ENCODE measurements at regions not wholly inside any gene's neighbourhood (a gene's known extent, or its start where the extent isn't known, plus 50 kb on each side); places are given as distances from the start of the nearest gene placed in this dataset.
A peak's percentile ranks its signal among the peaks of the same experiment; 100 is the strongest.
"Not testable (repeated sequence)": the region's sequence is repeated elsewhere in the genome, so short reads cannot be mapped to it uniquely, and the experiment has no call there.

DNA sequence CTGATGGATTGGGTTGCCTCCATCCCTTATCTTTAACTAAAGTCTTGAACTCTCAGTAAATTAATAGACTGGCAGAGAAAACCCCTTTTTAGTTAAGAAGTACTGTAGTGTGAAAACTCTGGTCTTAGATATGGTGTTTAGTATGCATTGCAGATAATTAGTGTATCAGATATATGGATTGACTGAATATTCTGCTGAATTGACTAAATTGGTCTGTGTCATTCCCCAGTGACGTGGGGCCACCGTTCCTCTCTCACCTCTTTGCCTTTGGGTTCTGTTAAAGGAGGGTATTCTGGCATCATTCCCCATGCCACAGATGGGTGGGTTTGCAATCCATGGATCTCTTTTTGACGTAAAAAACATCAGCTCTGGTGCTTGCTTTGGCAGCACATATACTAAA, 67.1 kb upstream of the XPO1 start:
- no peaks in the 10 kb centered on the region for H3K4me1 Mint-ChIP-seq (ENCODE audit: unreplicated experiment)
- no peaks in the 10 kb centered on the region for H3K27me3 Mint-ChIP-seq
- H3K4me3 Mint-ChIP-seq, result no peak overlapping the region
- no peak for DNase-seq (ENCODE audit: extremely low spot score, unreplicated experiment)
- H3K27ac Mint-ChIP-seq, result no peak overlapping the region
- H3K36me3 Mint-ChIP-seq, result no peaks in the 10 kb centered on the region
- H3K9me3 Mint-ChIP-seq, result no peaks in the 10 kb centered on the region
- no peak for TF ChIP-seq CTCF (conservative IDR thresholded peaks at IDR 0.05)

DNA sequence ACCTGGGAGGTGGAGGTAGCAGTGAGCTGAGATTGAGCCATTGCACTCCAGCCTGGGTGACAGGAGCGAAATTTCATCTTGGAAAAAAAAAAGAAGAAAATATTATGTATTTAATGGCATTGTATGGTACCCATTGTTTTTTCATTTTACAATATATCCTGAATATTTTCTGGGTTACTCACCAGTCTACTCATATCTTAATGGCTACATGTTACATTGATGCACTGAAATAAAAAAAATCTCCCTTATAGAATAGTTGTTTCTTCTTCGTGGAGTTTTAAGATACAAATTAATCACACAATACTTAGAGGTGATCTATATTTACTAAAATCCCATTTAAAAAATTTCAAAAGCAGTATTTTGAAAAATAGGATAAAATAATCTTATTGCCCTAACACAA, 66.3 kb upstream of the XPO1 start:
- H3K4me1 Mint-ChIP-seq (ENCODE audit: unreplicated experiment), result no peaks in the 10 kb centered on the region
- no peak overlapping the region for H3K27ac Mint-ChIP-seq
- DNase-seq (ENCODE audit: extremely low spot score, unreplicated experiment), result no peak
- H3K27me3 Mint-ChIP-seq, result no peaks in the 10 kb centered on the region
- H3K4me3 Mint-ChIP-seq, result no peak overlapping the region
- no peaks in the 10 kb centered on the region for H3K9me3 Mint-ChIP-seq
- no peaks in the 10 kb centered on the region for H3K36me3 Mint-ChIP-seq
- no peak for TF ChIP-seq CTCF (conservative IDR thresholded peaks at IDR 0.05)

DNA sequence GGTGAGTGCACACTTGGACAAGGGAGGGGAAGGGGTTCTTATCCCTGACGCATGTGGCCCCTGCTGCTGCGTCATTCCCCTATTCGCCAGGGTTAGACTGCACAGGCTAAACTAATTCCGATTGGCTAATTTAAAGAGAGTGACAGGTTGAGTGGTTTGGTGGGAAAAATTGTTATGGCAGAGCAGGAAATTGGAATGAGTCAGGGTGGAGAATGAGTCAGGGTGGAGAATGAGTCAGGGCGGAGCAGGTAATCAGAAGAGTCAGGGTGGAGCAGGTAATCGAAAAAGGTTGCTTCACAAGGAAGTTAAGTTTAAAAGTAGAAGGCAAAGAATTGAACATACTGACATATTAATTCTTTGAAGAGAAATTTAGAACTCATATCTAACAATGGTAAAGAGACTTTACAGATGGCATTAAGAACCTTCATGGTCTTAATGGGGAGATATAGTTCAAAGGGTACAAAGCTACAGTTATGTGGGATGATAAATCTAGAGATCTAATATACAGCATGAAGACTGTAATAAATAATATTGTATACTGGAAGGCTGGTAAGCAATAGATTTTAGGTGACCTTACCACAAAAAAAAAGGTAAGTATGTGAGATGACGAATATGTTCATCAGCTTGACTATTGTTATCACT, 60.5 kb upstream of the XPO1 start:
- DNase-seq (ENCODE audit: extremely low spot score, unreplicated experiment); H3K4me1 Mint-ChIP-seq (ENCODE audit: unreplicated experiment); H3K9me3 Mint-ChIP-seq; H3K4me3 Mint-ChIP-seq; H3K36me3 Mint-ChIP-seq; H3K27me3 Mint-ChIP-seq: not testable (repeated sequence)
- peak overlapping the region; percentile 23 for H3K27ac Mint-ChIP-seq

DNA sequence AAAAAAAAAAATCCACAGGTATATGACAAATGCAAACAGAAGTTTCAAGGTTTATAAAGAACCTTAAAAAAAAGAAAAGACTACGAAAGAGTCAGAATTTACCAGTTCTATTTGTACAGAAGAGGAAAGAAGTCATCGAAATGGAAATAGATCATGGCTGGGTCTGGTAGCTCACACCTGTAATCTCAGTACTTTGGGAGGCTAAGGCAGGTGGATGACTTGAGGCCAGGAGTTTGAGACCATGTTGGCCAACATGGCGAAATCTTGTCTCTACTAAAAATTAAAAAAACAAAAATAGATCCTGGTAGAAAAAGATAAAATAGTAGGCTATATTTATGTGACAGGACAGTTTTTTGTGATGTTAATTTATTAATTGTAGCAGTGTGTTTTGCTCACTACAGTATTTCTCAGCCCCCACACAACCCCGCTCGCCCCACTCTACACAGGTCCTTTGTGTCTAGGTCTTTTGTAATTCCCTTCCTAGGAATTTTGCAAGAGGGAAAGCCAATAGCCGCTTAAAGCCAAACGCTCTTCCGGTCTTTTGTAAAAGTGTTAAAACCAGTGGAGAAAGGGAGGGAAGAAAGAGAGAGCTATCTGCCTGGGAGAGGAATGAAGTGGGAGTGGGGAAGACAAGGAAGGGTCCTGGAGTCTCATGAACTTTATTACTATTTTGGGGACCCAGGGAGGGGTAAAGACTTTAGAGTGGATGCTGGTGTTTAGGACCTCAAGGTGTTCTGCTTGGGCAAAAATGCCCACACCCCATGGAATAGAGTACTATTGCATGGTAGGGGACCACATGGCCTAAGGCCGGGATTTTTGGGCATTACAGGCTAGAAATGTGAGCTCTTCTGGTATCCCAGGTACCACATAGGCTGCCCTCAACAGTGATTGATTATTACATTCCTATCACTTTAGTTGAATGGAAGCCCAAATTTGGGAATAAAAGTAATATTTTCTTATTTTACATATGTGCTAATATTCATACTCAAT, 59.4 kb upstream of the XPO1 start:
- H3K4me3 Mint-ChIP-seq, result no peak overlapping the region
- H3K27me3 Mint-ChIP-seq, result peaks cover 2% of the 10 kb centered on the region
- no peaks in the 10 kb centered on the region for H3K36me3 Mint-ChIP-seq
- no peaks in the 10 kb centered on the region for H3K4me1 Mint-ChIP-seq (ENCODE audit: unreplicated experiment)
- no peak for TF ChIP-seq CTCF (conservative IDR thresholded peaks at IDR 0.05)
- no peak for DNase-seq (ENCODE audit: extremely low spot score, unreplicated experiment)
- peaks cover 14% of the 10 kb centered on the region for H3K9me3 Mint-ChIP-seq
- H3K27ac Mint-ChIP-seq, result no peak overlapping the region

DNA sequence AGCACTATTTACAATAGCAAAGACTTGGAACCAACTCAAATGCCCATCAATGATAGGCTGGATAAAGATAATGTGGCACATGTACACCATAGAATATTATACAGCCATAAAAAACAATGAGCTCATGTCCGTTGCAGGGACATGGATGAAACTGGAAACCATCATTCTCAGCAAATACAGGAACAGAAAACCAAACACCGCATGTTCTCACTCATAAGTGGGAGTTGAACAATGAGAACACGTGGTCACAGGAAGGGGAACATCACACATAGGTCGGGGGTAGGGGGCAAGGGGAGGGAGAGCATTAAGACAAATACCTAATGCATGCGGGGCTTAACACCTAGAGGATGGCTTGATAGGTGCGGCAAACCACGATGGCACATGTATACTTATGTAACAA, 56.0 kb upstream of the XPO1 start:
- not testable (repeated sequence) for H3K27ac Mint-ChIP-seq; DNase-seq (ENCODE audit: extremely low spot score, unreplicated experiment); H3K4me1 Mint-ChIP-seq (ENCODE audit: unreplicated experiment); H3K36me3 Mint-ChIP-seq; H3K4me3 Mint-ChIP-seq; H3K27me3 Mint-ChIP-seq
- H3K9me3 Mint-ChIP-seq, result peaks cover 20% of the 10 kb centered on the region

DNA sequence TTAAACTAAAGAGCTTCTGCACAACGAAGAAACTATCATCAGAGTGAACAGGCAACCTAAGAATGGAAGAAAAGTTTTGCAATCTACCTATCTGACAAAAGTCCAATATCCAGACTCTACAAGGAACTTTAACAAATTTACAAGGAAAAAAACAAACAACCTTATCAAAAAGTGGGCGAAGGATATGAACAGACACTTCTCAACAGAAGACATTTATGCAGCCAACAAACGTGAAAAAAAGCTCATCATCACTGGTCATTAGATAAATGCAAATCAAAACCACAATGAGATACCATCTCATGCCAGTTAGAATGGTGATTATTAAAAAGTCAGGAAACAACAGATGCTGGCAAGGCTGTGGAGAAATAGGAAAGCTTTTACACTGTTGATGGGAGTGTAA, 55.5 kb upstream of the XPO1 start:
- not testable (repeated sequence) for DNase-seq (ENCODE audit: extremely low spot score, unreplicated experiment); H3K4me1 Mint-ChIP-seq (ENCODE audit: unreplicated experiment); H3K27me3 Mint-ChIP-seq; H3K27ac Mint-ChIP-seq; H3K4me3 Mint-ChIP-seq; H3K36me3 Mint-ChIP-seq
- peaks cover 19% of the 10 kb centered on the region for H3K9me3 Mint-ChIP-seq

GRCh38 chr2:61590214-61590613, 52.1 kb upstream of the XPO1 start:
- Mint-ChIP-seq H3K4me3 (no peak overlapping the region), H3K27me3 (peaks cover 2% of the 10 kb centered on the region), H3K36me3 (no peaks in the 10 kb centered on the region), H3K4me1 (ENCODE audit: unreplicated experiment) (peaks cover 3% of the 10 kb centered on the region), H3K27ac (no peak overlapping the region), H3K9me3 (peaks cover 15% of the 10 kb centered on the region)
- TF ChIP-seq CTCF (conservative IDR thresholded peaks at IDR 0.05), result no peak
- DNase-seq (ENCODE audit: extremely low spot score, unreplicated experiment), result no peak
